Fibroblast of mammary gland (primary cell): ENCODE measurements at regions not wholly inside any gene's neighbourhood (a gene's known extent, or its start where the extent isn't known, plus 50 kb on each side); places are given as distances from the start of the nearest gene placed in this dataset.

Experiments used
- DNase-seq: peaks from one replicate; pipeline ENCODE4 v3.0.0-alpha.2; 2010; ENCODE audit warnings: low read depth
- H3K4me3 ChIP-seq: 2 replicates; pipeline ENCODE4 v1.5.1; 2011; ENCODE audit warnings: low read depth, mild to moderate bottlenecking, low read length, moderate library complexity; ENCODE audit not compliant: control insufficient read depth
- CTCF ChIP-seq: conservative IDR thresholded peaks from 2 replicates; pipeline ENCODE4 v1.5.1; 2011; ENCODE audit warnings: low read depth, low read length, inconsistent platforms; ENCODE audit not compliant: control insufficient read depth, insufficient read depth

- no peak for DNase-seq
- H3K4me3 ChIP-seq: no peak overlapping the region
- no peak for TF ChIP-seq CTCF
Observed at GRCh38 chr1:91584878-91585277, 84.2 kb downstream of the CDC7 start.

- TF ChIP-seq CTCF: no peak
- H3K4me3 ChIP-seq: no peak overlapping the region
- no peak for DNase-seq
Observed at GRCh38 chr1:91585502-91585901, 84.9 kb downstream of the CDC7 start.

- no peak for DNase-seq
- TF ChIP-seq CTCF: no peak
- no peak overlapping the region for H3K4me3 ChIP-seq
Observed at GRCh38 chr1:91585982-91586381, 85.3 kb downstream of the CDC7 start.

GRCh38 chr1:91589437-91589836 lies 88.8 kb downstream of the CDC7 start:
- no peak for TF ChIP-seq CTCF
- H3K4me3 ChIP-seq: no peak overlapping the region
- no peak for DNase-seq

GRCh38 chr1:91591175-91591974 lies 90.7 kb downstream of the CDC7 start:
- no peak overlapping the region for H3K4me3 ChIP-seq
- TF ChIP-seq CTCF: no peak
- DNase-seq: no peak

GRCh38 chr1:91592716-91593477 lies 92.2 kb downstream of the CDC7 start:
- no peak for TF ChIP-seq CTCF
- DNase-seq: no peak

More at GRCh38 chr1:91592716-91593477, 92.2 kb downstream of the CDC7 start:
- no peak overlapping the region for H3K4me3 ChIP-seq
